CD14-positive monocyte (primary cell): ENCODE measurements at regions not wholly inside any gene's neighbourhood (a gene's known extent, or its start where the extent isn't known, plus 50 kb on each side); places are given as distances from the start of the nearest gene placed in this dataset.

ENCODE experiments used
- DNase-seq, 3 donors: peaks; one replicate each; pipeline ENCODE4 v3.0.0-alpha.2; 2011 to 2022
- H2AFZ ChIP-seq: 2 replicates; pipeline ENCODE4 v1.6.0; 2012; ENCODE audit warnings: mild to moderate bottlenecking, low read depth, low read length, inconsistent platforms; ENCODE audit not compliant: insufficient read depth, poor library complexity, severe bottlenecking
- H3K27ac ChIP-seq, 2 donors: 1 replicate in 1 of 2; 2 replicates in 1 of 2; pipeline ENCODE4 v1.5.1; 2012 to 2013; ENCODE audit warnings: low read length in 2 of 2, control low read depth in 1 of 2, inconsistent platforms in 1 of 2, low read depth in 1 of 2, mild to moderate bottlenecking in 1 of 2
- H3K27me3 ChIP-seq, 2 donors: one replicate each; pipeline versions ENCODE4 v1.6.0 to v1.6.1; 2011 to 2013; ENCODE audit warnings: low read length in 2 of 2; ENCODE audit not compliant: control insufficient read depth in 2 of 2, insufficient read depth in 2 of 2
- H3K36me3 ChIP-seq, 2 donors: replicated peaks in 1 of 2; 1 replicate in 1 of 2; 2 replicates in 1 of 2; pipeline versions ENCODE4 v1.5.1 to v1.6.1; 2012 to 2013; ENCODE audit warnings: low read length in 2 of 2, control low read depth in 1 of 2, inconsistent platforms in 1 of 2, mild to moderate bottlenecking in 1 of 2; ENCODE audit not compliant: insufficient read depth in 2 of 2, control insufficient read depth in 1 of 2
- H3K4me1 ChIP-seq, 2 donors: 1 replicate in 1 of 2; 2 replicates in 1 of 2; pipeline versions ENCODE4 v1.5.1 to v1.6.1; 2012 to 2013; ENCODE audit warnings: low read length in 2 of 2, control low read depth in 1 of 2, inconsistent platforms in 1 of 2, mild to moderate bottlenecking in 1 of 2, moderate library complexity in 1 of 2; ENCODE audit not compliant: insufficient read depth in 2 of 2, control insufficient read depth in 1 of 2
- H3K4me2 ChIP-seq: replicated peaks from 2 replicates; pipeline ENCODE3; 2012; ENCODE audit warnings: low read length, moderate library complexity, mild to moderate bottlenecking; ENCODE audit not compliant: poor library complexity, severe bottlenecking; ENCODE audit errors: extremely low read depth
- H3K4me3 ChIP-seq, 3 experiments: fragments of 200-600 bp in 1 of 3; sonication (generic) in 1 of 3; replicated peaks in 1 of 3; 1 replicate in 2 of 3; 2 replicates in 1 of 3; pipeline ENCODE4 v1.5.1; 2011 to 2013; ENCODE audit warnings: low read length in 3 of 3, mild to moderate bottlenecking in 3 of 3, control low read depth in 2 of 3, low read depth in 2 of 3, inconsistent platforms in 1 of 3, moderate library complexity in 1 of 3
- H3K79me2 ChIP-seq: 2 replicates; pipeline ENCODE4 v1.6.0; 2012; ENCODE audit warnings: mild to moderate bottlenecking, control low read depth, inconsistent platforms, low read length, moderate library complexity; ENCODE audit not compliant: insufficient read depth
- H3K9ac ChIP-seq: 2 replicates; pipeline ENCODE4 v1.6.0; 2017; ENCODE audit warnings: low read length, mild to moderate bottlenecking; ENCODE audit not compliant: insufficient read depth, poor library complexity, severe bottlenecking
- H3K9me3 ChIP-seq, 2 donors: replicated peaks in 1 of 2; 1 replicate in 1 of 2; 2 replicates in 1 of 2; pipeline versions ENCODE4 v1.5.1 to v1.6.1; 2012 to 2013; ENCODE audit warnings: low read length in 2 of 2, control low read depth in 1 of 2; ENCODE audit not compliant: control insufficient read depth in 1 of 2, insufficient read depth in 1 of 2
- H4K20me1 ChIP-seq: 2 replicates; pipeline ENCODE4 v1.6.0; 2012; ENCODE audit warnings: mild to moderate bottlenecking, low read length, control low read depth, moderate library complexity; ENCODE audit not compliant: insufficient read depth
- H3K27ac Mint-ChIP-seq, 7 donors: one replicate each; pipeline ENCODE4 v1.8.0; 2020; ENCODE audit warnings: mild to moderate bottlenecking in 7 of 7, mixed read lengths in 7 of 7, moderate library complexity in 6 of 7, inconsistent platforms in 2 of 7
- H3K27me3 Mint-ChIP-seq, 3 donors: one replicate each; pipeline ENCODE4 v1.8.0; 2021 to 2022; ENCODE audit warnings: low read depth in 3 of 3, mild to moderate bottlenecking in 3 of 3, mixed read lengths in 3 of 3, moderate library complexity in 3 of 3, inconsistent platforms in 1 of 3
- H3K36me3 Mint-ChIP-seq, 2 donors: one replicate each; pipeline ENCODE4 v1.8.0; 2020; ENCODE audit warnings: mixed read lengths in 2 of 2, inconsistent platforms in 1 of 2, mild to moderate bottlenecking in 1 of 2
- H3K4me1 Mint-ChIP-seq: one replicate; pipeline ENCODE4 v1.8.0; 2020; ENCODE audit warnings: mild to moderate bottlenecking, mixed read lengths
- H3K4me3 Mint-ChIP-seq, 2 donors: one replicate each; pipeline ENCODE4 v1.8.0; 2020; ENCODE audit warnings: mild to moderate bottlenecking in 2 of 2, mixed read lengths in 2 of 2, moderate library complexity in 1 of 2
- H3K9me3 Mint-ChIP-seq, 7 donors: one replicate each; pipeline ENCODE4 v1.8.0; 2020 to 2022; ENCODE audit warnings: mixed read lengths in 7 of 7, mild to moderate bottlenecking in 6 of 7, moderate library complexity in 6 of 7, inconsistent platforms in 2 of 7
- WGBS: methylation state at CpG from one replicate; pipeline ENCODE4 v1.1.5; 2013; ENCODE audit warnings: missing lambda C conversion rate; ENCODE audit not compliant: insufficient coverage; 5-methylcytosine and 5-hydroxymethylcytosine counted together
- intact Hi-C, 2 donors: fragments of 100-400 bp; cut with micrococcal nuclease; formaldehyde crosslinking; loops; one replicate each; pipeline versions ENCODE4 v1.15.0 to v1.15.1; 2023
- TF ChIP-seq, protein P1 (sequence below): fragments of 200-600 bp; IDR thresholded peaks from one replicate; pipeline ENCODE4 v1.8.0; 2022; ENCODE audit warnings: antibody characterized with exemption, mild to moderate bottlenecking

DNA sequence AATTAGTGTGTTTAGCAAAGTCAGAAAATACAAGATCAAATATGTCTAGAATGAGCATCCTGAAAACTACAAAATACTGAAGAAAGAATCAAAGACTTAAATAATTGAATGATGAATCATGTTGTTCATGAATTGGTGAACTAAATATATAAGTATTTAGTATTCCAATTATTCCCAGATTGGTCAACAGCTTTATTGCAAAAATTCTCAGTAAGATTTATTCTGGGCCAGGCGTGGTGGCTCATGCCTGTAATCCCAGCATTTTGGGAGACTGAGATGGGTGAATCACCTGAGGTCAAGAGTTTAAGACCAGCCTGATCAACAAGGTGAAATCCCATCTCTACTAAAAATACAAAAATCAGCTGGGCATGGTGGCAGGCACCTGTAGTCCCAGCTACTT is 250.0 kb upstream of the NECTIN3 start:
- Histone ChIP-seq H3K9me3 (peaks cover 0 to 7% of the 10 kb centered on the region in 2 donors), H3K9ac (no peak overlapping the region), H4K20me1 (no peaks in the 10 kb centered on the region), H3K36me3 (no peaks in the 10 kb centered on the region), H3K79me2 (no peaks in the 10 kb centered on the region), H3K27ac (no peak overlapping the region), H3K27me3 (no peaks in the 10 kb centered on the region), H3K4me3 (no peak overlapping the region), H2AFZ (no peak overlapping the region), H3K4me1 (no peaks in the 10 kb centered on the region), H3K4me2 (no peak overlapping the region)
- intact Hi-C loops, result no loop called here
- DNase-seq, result no peak
- no CpG with 5 or more reads among the region's 1 CpG for WGBS
- H3K9me3 Mint-ChIP-seq, result peaks cover 0 to 5% (median 2%) of the 10 kb centered on the region in 7 donors
- H3K4me3 Mint-ChIP-seq, result no peak overlapping the region
- H3K36me3 Mint-ChIP-seq, result no peaks in the 10 kb centered on the region
- no peak overlapping the region for H3K27ac Mint-ChIP-seq
- TF ChIP-seq, protein P1, sequence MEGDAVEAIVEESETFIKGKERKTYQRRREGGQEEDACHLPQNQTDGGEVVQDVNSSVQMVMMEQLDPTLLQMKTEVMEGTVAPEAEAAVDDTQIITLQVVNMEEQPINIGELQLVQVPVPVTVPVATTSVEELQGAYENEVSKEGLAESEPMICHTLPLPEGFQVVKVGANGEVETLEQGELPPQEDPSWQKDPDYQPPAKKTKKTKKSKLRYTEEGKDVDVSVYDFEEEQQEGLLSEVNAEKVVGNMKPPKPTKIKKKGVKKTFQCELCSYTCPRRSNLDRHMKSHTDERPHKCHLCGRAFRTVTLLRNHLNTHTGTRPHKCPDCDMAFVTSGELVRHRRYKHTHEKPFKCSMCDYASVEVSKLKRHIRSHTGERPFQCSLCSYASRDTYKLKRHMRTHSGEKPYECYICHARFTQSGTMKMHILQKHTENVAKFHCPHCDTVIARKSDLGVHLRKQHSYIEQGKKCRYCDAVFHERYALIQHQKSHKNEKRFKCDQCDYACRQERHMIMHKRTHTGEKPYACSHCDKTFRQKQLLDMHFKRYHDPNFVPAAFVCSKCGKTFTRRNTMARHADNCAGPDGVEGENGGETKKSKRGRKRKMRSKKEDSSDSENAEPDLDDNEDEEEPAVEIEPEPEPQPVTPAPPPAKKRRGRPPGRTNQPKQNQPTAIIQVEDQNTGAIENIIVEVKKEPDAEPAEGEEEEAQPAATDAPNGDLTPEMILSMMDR, result no peak
- H3K27me3 Mint-ChIP-seq, result no peaks in the 10 kb centered on the region
- no peaks in the 10 kb centered on the region for H3K4me1 Mint-ChIP-seq

DNA sequence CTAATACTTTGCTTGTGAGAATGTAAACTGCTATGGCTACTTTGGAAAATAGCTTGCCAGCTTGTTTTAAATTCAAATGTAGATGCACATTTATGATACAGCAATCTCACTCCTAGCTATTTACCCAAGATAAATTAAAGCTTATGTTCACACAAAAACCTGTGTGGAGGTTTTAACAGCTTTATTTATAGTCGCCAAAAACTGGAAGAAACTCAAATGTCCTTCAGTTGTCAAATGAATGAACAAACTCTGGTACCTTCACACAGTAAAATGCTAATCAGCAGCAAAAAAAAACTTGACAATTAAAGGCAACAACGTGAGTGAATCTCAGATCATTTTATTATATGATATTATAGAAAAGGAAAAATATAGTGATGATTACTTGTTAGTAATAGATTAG is 248.6 kb upstream of the NECTIN3 start:
- H3K27ac ChIP-seq, result no peak overlapping the region
- H3K79me2 ChIP-seq, result no peaks in the 10 kb centered on the region
- H3K27me3 ChIP-seq, result no peaks in the 10 kb centered on the region
- Mint-ChIP-seq H3K4me3 (no peak overlapping the region), H3K27me3 (no peaks in the 10 kb centered on the region), H3K4me1 (no peaks in the 10 kb centered on the region), H3K27ac (no peak overlapping the region), H3K9me3 (peaks cover 0 to 5% (median 0%) of the 10 kb centered on the region in 7 donors), H3K36me3 (no peaks in the 10 kb centered on the region)
- H3K9ac ChIP-seq, result no peak overlapping the region
- no peak overlapping the region for H3K4me2 ChIP-seq
- no peak for DNase-seq
- peaks cover 0 to 7% of the 10 kb centered on the region in 2 donors for H3K9me3 ChIP-seq
- H3K4me1 ChIP-seq, result no peaks in the 10 kb centered on the region
- H2AFZ ChIP-seq, result no peak overlapping the region
- no peaks in the 10 kb centered on the region for H3K36me3 ChIP-seq
- no CpG with 5 or more reads among the region's 2 CpGs for WGBS
- no peak overlapping the region for H3K4me3 ChIP-seq
- intact Hi-C loops, result no loop called here
- TF ChIP-seq, protein P1, result no peak
- H4K20me1 ChIP-seq, result no peaks in the 10 kb centered on the region
